ENCODE measurements at regions not wholly inside any gene's neighbourhood (a gene's known extent, or its start where the extent isn't known, plus 50 kb on each side); places are given as distances from the start of the nearest gene placed in this dataset.
"Not testable (repeated sequence)": the region's sequence is repeated elsewhere in the genome, so short reads cannot be mapped to it uniquely, and the experiment has no call there.

GRCh38 chr18:73617981-73618380, 529.7 kb downstream of the FBXO15 start:
- no peak for DNase-seq

- no peak for DNase-seq
These were observed 532.1 kb downstream of the FBXO15 start for GRCh38 chr18:73615506-73615905.

GRCh38 chr18:73614812-73615211, 532.8 kb downstream of the FBXO15 start:
- DNase-seq, result no peak

GRCh38 chr18:73613706-73614340, 533.8 kb downstream of the FBXO15 start:
- no peak for DNase-seq

GRCh38 chr18:73597832-73598615, 549.6 kb downstream of the FBXO15 start:
- DNase-seq, result no peak

DNA sequence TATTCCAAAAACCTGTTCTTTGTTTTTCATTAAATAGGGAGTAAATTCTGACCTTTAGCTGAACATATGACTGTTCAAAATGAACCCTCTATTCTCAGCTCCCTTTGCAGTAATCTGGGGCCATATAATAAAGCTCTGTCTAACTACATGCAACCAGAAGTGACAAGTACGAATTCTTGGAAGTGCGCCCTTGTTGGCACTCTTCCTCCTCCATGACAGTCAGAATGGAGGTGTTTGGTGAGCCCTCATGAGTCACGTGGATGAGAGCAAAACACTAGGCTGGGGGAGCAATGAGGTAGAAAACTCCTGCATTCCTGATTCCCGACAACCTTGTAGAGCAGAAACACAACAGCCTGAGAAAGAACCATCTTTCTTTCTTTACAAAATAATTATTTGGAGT, 552.9 kb downstream of the FBXO15 start:
- DNase-seq, result no peak

- no peak for DNase-seq
These were observed 554.4 kb downstream of the FBXO15 start for GRCh38 chr18:73593207-73593606.

DNA sequence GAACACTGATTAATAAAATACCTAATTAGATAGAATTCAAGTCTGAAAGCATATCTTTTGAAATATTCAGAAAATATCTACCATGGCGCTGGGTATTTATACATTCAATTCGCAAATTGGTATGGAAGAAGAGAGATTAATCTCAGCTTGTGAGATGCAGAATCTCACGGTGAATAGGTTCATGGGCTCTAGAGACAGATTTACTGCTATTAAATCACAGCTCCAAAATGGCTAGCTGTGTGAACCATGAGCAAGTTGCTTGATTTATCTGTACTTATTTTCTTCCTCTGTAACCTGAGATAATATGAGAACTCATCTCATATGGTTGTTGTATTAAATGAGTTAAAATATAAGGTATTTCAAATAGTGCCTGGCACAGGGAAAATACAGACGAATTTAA, 556.7 kb downstream of the FBXO15 start:
- DNase-seq, result no peak

DNA sequence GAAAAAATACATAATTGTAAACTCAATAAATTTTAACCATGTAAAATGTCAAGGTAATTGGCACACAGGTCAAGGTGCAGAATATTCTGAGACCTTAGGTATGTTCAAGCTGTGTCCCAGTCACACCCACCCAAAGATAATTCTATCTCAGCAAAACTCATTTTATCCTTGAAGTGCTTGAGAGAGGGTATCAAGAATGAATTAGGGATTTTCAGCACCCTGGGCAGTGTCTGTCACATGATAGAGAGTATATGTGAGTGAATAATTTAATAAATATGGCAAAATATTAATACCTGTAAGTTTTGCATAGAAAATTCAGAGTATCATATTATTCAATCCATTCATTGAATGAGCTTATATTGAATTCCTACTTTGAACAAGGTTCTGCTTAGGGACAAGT, 567.9 kb downstream of the FBXO15 start:
- DNase-seq, result no peak

- DNase-seq, result no peak
These were observed 570.3 kb downstream of the FBXO15 start for GRCh38 chr18:73577365-73577764.

DNA sequence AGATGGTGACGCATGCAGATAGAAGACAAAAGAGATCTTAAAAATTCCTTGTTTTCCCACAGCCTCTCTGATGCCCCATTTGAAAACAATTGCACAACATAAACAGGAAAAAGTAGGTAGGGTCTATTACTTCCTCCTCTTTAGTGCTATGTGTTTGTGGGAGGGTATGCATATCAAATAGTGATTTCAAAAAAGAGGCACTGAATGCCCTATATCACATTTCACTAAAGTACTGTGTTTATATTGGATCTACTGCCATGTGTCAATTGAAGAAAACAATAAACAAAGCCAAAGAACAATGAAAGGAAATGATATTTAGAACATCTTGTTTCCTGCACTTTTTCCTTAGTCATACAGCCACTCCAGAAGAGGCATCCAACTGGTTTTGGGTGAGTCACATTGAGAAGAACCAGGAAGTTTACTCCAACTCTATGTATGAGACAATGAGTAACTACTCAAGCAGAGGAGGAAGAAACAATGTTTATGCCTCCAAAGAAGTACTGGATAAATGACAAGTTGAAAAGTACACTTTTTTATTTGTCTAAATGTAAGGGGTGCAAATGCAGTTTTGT, 583.6 kb downstream of the FBXO15 start:
- no peak for DNase-seq

GRCh38 chr18:73563345-73563744, 584.3 kb downstream of the FBXO15 start:
- no peak for DNase-seq

- no peak for DNase-seq
These were observed 590.7 kb downstream of the FBXO15 start for GRCh38 chr18:73556904-73557303.

DNA sequence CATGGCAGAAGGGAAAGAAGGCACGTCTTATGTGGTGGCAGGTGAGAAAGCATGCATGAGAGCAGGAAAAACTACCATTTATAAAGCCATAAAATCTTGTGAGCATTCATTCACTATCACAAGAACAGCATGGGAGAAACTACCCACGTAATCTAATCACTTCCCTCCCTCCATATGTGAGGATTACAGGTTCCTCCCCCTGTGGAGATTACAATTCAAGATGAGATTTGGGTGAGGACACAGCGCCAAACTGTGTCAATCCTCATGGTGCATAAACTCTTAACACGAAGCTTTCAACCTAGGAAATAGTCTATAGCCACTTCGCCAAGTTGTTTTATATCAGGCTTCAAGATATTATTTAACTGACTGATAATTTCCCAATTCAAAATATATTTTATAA, 595.5 kb downstream of the FBXO15 start:
- DNase-seq, result no peak

DNA sequence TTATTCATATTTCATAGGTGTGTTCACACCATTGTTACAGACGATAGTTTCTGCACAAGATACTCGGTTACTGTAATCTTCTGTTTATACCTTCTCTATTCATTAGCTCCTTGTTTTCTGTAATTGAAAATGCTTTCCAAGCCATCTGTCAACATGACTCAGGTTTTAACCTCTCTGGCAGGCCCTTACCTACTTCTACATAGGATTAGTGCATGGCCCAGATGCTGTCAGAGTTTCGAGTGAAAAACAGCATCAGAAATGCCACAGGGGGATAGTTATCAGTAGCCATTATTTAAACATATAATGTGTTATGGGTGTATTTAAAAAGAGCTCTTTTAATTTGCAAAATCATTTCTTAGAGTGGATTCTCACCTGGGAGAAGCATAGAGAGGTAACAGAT, 596.4 kb downstream of the FBXO15 start:
- no peak for DNase-seq

DNA sequence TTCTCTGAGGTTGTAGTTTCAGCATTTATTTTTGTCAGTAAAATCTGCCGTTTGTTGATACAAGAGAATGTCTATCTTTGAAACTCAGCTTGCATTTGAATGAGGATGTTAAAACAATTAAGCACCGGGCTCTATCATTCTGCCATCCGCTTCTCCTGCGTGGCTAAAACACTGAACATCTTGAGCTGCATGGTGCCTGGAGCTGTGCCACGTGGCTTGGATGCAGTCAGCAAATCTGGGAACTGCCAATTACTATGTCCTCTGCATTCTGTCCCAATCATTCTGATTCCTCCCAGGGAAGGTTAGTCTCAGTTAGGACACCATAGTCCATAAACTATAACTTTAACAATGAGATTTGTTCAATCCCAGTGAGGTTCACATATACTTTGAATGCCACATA, 598.4 kb downstream of the FBXO15 start:
- no peak for DNase-seq

- DNase-seq, result no peak
These were observed 602.2 kb downstream of the FBXO15 start for GRCh38 chr18:73545472-73545871.

DNA sequence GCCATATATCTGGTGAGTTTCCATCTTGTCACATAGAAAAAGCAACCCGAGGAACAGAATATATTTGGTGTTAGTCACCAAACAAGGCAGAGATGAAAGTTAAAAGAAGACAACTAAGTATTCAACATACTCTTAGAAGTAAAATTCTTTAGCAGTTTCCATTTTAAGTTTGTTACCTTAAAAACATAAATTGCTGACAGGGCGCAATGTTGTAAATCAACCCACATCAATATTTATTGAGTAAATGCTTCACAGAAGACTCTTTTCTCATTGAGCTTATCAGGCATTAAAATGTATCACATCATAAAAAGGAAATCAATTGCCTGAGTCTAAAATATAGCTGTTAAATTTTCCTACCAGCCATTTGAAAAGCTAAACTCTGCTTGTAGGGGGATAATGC, 603.0 kb downstream of the FBXO15 start:
- DNase-seq, result no peak

GRCh38 chr18:73544032-73544431, 603.6 kb downstream of the FBXO15 start:
- no peak for DNase-seq

- DNase-seq, result no peak
These were observed 611.6 kb downstream of the FBXO15 start for GRCh38 chr18:73535990-73536389.

DNA sequence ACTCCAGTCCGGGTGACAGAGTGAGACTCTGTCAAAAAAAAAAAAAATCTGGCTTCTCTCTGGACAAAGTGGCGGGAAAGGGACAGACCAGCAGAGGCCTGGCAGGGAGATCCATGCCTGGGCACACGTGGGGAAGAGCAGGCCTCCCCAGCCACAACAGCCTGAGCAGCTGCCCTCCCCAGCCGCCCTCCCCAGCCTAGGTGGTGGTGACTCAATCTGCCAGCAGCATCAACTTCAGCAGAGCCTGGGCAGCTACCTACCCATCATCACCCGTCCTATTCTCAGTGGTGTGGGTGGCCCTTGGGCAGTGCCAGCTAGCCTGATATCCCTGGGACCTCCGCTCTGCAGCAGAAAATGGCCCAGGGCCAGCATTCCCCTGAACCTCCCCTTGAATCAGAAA, 612.4 kb downstream of the FBXO15 start:
- DNase-seq, result no peak

DNA sequence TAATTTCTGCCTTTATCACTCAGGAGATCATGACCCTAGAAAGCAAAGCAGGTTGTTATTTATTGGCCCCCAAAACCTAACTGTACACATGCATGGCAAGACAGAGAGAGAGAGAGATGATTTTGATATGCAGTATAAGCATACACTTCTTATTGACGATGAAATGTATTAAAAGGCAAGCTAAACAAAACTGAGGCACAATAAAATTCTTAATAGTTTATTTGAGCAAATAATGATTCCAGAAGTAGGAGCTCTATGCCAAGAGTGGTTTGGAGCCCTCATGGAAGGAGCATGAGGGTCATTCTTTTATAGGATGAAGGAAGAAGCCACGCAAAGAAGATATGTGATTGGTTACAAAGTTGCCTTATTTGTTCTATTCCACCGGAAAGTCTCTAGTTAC, 616.0 kb downstream of the FBXO15 start:
- no peak for DNase-seq

DNA sequence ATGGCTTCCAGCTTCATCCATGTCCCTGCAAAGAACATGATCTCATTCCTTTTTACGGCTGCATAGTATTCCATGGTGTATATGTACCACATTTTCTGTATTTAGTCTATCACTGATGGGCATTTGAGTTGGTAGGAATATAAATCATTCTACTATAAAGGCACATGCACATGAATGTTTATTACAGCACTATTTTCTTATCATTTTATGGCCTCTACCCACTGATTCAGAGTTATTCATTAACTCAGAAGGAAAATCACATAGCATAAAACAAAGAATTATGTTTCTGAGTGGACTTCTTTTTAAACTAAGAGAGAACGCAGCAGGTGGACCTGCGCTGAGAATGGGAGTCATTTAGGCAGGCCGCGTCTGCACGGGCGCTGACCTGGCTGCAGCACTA, 619.6 kb downstream of the FBXO15 start:
- no peak for DNase-seq

DNA sequence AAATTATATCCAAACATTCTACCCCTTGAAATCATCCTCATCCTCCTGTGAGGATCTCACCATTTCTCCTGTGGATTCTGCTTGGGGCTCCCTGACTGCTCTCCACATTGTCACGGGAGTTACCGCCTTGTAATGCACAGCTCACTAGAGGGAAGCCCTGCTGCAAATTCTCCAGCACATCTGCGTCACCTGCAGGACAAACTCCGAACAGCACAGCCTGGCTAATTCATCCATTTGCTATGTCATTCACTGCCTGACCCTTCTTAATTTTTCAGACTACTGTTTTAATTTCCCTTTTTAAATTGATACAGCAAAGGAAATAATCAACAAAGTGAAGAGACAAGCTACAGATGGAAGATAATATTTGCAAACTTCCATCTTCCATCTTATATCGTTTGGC, 627.4 kb downstream of the FBXO15 start:
- no peak for DNase-seq

DNA sequence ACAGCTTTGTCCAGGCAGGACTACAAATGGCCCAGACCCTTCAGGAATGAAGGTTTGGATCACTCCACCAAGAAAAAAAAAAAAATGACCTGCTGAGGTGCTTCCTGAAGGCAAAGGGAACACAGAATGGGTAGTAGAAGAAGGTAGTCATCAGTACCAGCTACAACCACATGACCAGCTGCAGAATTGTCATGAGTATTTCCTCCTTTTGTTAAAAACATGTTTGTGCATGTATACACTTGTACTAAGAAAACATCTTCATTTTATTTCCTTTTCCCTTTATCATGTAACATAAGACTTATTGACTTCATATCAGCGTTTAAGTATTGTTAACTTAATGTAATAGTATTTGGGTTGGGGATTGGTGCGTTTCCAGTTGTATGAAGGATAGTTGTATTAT, 631.6 kb downstream of the FBXO15 start:
- DNase-seq, result not testable (repeated sequence)

Data from hematopoietic multipotent progenitor cell treated with erythropoietin and hydrocortisone succinate and interleukin-3 and kit ligand, for 6 days (in vitro differentiated cells).